Thyroid gland (tissue), 4 donors: ENCODE measurements at regions not wholly inside any gene's neighbourhood (a gene's known extent, or its start where the extent isn't known, plus 50 kb on each side); places are given as distances from the start of the nearest gene placed in this dataset.

Experiments used
- CTCF ChIP-seq, 6 experiments: fragments of 200-600 bp in 3 of 6; fragments of 450-650 bp in 3 of 6; sonication (generic) in 3 of 6; IDR thresholded peaks; one replicate each; pipeline ENCODE4 v1.5.1; 2016 to 2019; ENCODE audit warnings: antibody characterized with exemption in 6 of 6, mild to moderate bottlenecking in 2 of 6, inconsistent platforms in 1 of 6, moderate library complexity in 1 of 6
- POLR2A ChIP-seq, 2 donors: fragments of 450-650 bp; IDR thresholded peaks; one replicate each; pipeline ENCODE4 v1.6.1; 2017; ENCODE audit warnings: antibody characterized with exemption in 2 of 2, mild to moderate bottlenecking in 2 of 2, moderate library complexity in 1 of 2

- TF ChIP-seq CTCF (IDR thresholded peaks at IDR 0.05): no peak
- no peak for TF ChIP-seq POLR2A (IDR thresholded peaks at IDR 0.05)
Measured at GRCh38 chr1:55947446-55947845, 631.9 kb downstream of the PLPP3 start.
